ENCODE measurements at regions not wholly inside any gene's neighbourhood (a gene's known extent, or its start where the extent isn't known, plus 50 kb on each side); places are given as distances from the start of the nearest gene placed in this dataset.

GRCh38 chr14:37903343-37904191 lies 304.1 kb upstream of the SSTR1 start:
- DNase-seq, result peak; percentile 2

GRCh38 chr14:37924622-37925021 lies 283.1 kb upstream of the SSTR1 start:
- DNase-seq, result no peak

DNA sequence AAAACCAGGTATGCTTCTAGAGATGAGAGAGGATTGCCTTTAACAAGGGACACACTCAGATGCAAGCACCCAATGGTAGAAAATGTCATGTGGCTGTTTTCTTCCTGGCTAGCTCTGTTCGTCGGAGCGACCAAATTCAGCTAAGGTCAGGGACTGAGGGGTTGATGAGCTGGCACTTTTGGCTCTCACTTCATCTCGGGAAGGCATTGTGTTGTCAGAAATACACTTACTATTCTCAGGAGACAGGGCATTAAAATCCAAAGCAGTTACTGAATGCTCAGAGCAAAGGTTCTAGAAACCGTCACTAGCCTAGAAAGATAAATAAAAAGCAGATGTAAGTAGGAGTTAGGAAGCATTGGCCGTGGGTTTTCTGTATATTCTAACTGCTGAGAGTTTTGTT lies 275.7 kb upstream of the SSTR1 start:
- DNase-seq, result no peak

- DNase-seq, result no peak
These were observed 275.2 kb upstream of the SSTR1 start for GRCh38 chr14:37932481-37932880.

DNA sequence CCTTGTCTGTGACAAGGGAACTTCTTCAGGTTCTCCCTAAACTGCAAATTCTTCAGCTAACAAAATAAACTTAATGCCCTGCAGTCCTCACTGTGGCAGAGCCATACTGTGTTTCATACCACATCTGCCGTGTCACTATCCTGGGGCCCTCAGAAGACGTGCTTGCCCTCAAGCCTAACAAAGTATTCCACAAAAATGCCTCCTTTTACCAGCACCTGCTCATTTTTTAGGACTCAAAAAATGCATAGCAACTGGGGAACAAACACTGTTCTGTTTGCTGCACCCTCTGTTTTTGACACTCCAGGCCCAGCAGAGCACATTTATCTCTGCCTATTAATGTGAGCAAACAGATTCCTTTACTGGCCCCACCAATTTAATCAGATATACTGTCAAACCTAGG lies 270.7 kb upstream of the SSTR1 start:
- no peak for DNase-seq

GRCh38 chr14:37939442-37940028 lies 268.2 kb upstream of the SSTR1 start:
- DNase-seq, result no peak

GRCh38 chr14:37945959-37946358 lies 261.7 kb upstream of the SSTR1 start:
- DNase-seq, result no peak

GRCh38 chr14:37946819-37947218 lies 260.9 kb upstream of the SSTR1 start:
- no peak for DNase-seq

GRCh38 chr14:37948266-37948665 lies 259.4 kb upstream of the SSTR1 start:
- no peak for DNase-seq

GRCh38 chr14:37968664-37969240 lies 239.0 kb upstream of the SSTR1 start:
- no peak for DNase-seq

- DNase-seq, result no peak
These were observed 238.2 kb upstream of the SSTR1 start for GRCh38 chr14:37969511-37969979.

DNA sequence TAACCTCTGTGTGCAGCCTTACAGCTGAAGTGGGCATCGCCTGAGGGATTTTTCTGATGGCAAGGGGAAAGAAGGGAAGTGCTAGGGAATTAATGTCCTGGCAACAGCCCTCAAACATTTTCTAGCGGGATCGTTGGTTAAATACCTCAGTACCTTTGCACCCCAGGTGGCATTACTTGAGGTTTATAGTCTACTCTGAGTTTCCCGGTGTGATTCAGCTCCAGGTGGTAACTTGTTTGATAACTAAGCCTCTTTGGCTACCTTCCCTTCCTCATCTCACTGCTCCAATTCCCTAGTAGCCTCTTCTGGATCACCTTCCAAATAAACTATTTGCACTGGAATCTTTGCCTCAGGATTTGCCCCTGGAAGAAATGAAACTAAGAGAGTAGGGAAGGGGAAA lies 237.0 kb upstream of the SSTR1 start:
- no peak for DNase-seq

- DNase-seq, result no peak
These were observed 234.5 kb upstream of the SSTR1 start for GRCh38 chr14:37972941-37973887.

DNA sequence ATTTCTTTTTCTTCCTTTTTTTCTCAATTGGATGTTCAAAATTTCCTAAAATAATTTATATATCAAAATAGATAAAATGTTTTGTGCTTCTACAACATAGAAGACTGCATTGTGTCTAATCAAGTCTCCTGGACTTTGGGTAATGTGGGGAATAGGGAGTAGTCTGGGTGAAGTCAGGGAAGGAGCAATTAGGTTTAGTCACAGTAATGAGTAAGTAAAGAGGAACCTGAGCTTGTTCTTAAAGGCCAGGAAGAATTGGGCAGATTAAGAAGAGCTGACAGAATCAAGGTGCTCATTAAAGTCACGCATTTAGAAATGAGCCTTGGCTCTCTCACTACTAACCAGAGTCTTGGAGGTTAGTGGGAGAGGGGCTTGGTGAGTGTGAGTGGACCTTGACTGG lies 233.3 kb upstream of the SSTR1 start:
- DNase-seq, result no peak

DNA sequence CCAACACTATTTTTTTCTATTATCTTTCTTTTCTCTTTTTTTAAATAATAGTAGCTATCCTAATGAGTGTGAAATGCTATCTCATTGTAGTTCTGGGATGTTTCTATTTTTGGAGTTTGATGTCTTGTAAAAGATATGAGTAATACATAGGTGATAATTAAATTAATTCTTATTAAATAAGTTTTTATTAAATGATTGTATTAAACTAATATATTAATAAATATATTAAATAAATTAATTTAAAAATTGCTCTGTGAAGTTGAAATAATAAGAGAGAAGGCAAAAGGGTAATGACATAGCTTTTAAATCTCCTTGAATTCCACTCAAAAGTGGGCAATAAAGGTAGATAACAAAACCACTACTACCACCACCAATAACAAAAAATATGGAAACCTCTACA lies 230.2 kb upstream of the SSTR1 start:
- no peak for DNase-seq

DNA sequence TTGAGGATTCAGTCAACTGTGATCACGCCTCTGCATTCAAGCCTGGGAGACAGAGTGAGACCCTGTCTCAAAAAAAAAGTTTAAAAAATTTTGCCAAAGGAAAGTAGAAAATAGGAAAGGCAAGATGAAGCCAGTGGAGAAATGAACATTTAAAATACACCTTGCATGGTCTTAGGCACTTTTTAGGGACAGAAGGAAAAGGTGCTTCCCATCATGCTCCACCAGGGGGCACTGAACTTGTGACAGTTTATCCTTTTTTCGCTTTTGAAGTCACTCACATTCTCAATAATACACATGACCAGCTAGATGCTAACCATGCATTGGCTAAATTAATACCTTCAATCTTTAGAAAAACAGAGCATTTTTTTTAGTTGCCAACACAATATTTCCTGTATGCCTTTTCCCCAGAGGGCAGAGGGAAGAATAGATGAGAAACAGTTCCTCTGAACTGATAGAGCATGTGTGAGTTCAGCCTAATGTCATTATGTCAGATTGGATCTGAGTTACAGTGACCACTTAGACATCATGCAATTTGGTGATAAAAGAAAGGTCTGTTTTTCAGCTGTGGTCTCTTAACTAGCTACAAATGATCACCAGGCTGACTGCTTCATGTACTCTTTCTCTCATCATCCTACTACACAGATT lies 221.8 kb upstream of the SSTR1 start:
- peak; percentile 43 for DNase-seq

- no peak for DNase-seq
These were observed 219.2 kb upstream of the SSTR1 start for GRCh38 chr14:37988472-37988871.

GRCh38 chr14:37991027-37991426 lies 216.7 kb upstream of the SSTR1 start:
- no peak for DNase-seq

DNA sequence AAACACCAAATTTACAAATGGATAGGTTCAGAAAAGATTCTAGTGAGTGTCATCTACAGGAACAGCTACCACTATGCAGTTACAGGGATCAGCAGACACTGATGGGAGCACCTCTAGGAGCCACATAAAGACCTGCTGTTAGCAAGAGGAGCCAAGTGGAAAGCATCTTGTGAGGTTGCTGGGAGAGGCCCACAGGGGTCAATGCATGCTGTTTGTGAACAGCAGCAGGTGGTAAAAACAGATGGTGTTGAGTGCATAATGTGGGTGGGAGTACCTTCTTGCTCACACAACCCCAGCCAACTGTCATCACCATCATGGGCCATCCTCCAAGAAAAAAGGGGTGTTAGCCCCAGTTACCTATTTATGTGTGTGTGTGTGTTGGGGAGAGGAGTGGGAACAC lies 215.2 kb upstream of the SSTR1 start:
- DNase-seq, result no peak

- DNase-seq, result no peak
These were observed 212.8 kb upstream of the SSTR1 start for GRCh38 chr14:37994846-37995372.

DNA sequence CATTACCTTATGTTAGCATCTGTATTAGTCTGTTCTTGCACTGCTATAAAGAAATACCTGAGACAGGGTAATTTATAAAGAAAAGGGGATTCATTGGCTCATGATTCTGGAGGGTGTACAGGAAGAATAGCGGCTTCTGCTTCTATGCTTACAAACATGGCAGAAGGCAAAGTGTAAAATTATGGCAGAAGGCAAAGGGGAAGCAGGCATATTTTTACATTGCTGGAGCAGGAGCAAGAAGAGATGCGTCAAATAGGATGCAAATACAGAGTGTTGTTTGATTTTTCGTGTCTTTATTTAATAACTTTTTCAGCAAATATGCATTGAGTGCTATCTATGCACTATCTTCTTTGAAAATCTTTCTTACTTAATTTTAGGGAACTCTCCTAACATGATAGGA lies 210.7 kb upstream of the SSTR1 start:
- DNase-seq, result no peak

DNA sequence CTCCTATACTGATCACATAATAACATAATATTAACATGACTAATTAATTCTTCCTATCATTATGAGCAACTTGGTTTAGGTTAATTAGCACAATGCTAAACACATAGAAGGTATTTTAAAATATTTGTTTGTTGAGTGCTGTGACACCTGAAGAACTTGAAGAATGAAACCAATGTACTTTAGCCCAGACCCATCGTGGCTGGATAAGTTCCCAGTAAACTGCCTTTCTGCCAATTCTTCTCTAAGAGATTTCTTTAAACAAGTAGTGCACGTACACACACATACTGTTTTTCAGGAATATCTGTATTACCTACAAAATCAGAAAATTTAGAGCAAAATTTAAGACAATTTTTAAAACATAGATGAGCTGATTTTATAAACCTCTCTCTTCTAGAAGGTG lies 207.4 kb upstream of the SSTR1 start:
- DNase-seq, result no peak

Measured in stimulated activated CD4-positive, alpha-beta T cell treated with anti-CD3 and anti-CD28 coated beads, Interleukin-4, amount 100 ng/mL, for 1 hour (primary cell).